KOPT-K1 (cell line): ENCODE measurements at regions not wholly inside any gene's neighbourhood (a gene's known extent, or its start where the extent isn't known, plus 50 kb on each side); places are given as distances from the start of the nearest gene placed in this dataset.

Source experiments
- H3K27ac ChIP-seq: fragments of 200-600 bp; sonication (generic); 2 replicates; pipeline ENCODE4 v1.5.1; 2016; ENCODE audit warnings: antibody characterized with exemption, mild to moderate bottlenecking, low read depth, low read length; ENCODE audit not compliant: poor library complexity, severe bottlenecking
- H3K36me3 ChIP-seq: fragments of 200-600 bp; sonication (generic); 2 replicates; pipeline ENCODE4 v1.5.1; 2017; ENCODE audit warnings: antibody characterized with exemption, mild to moderate bottlenecking, low read length, moderate library complexity; ENCODE audit not compliant: insufficient read depth
- H3K9me3 ChIP-seq: fragments of 200-600 bp; sonication (generic); 2 replicates; pipeline ENCODE4 v1.5.1; 2017; ENCODE audit warnings: antibody characterized with exemption, low read length, mild to moderate bottlenecking; ENCODE audit not compliant: insufficient read depth, poor library complexity, severe bottlenecking

DNA sequence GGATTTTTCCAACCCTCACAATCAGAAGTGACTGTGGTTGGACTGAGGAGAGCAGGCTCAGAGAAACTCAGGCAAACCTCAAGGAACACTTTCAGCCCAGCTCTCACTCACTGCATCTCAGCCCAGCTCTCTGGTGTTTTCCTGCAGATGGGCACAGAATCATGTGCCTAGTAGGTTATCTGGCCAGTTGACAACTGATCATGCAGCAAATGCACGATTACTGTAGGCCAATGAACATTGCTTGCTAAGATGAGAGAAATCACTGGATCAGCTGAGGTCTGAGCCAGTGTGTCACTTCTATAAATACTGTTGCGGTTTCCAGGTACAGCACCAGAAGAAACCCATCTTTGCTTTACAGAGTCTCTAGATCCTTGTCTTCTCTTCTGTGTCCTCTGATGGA, 540.5 kb downstream of the CD83 start:
- no peaks in the 10 kb centered on the region for H3K9me3 ChIP-seq
- H3K27ac ChIP-seq: peak overlapping the region; percentile 58
- no peaks in the 10 kb centered on the region for H3K36me3 ChIP-seq

GRCh38 chr6:14658886-14659561, 541.5 kb downstream of the CD83 start:
- Histone ChIP-seq H3K27ac (peak overlapping the region; percentile 58), H3K9me3 (no peaks in the 10 kb centered on the region), H3K36me3 (no peaks in the 10 kb centered on the region)

DNA sequence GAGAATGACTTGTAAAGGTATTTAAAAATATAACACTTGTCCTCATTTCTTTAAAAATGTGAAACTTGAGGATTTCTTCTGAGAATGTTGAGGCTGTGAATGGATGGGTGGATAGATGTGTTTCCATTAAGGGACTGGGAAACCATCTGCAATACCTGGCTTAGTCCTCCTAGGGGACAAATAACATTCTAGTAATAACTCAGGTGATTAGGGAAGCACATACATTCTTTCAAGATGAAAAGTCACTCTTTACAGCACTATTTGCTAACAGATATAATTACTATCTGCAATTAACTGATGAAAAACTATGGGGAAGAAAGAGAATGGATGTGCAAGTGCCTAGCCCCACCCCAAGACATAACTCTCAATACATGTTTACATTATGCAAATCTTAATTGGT, 542.3 kb downstream of the CD83 start:
- Histone ChIP-seq H3K9me3 (no peaks in the 10 kb centered on the region), H3K36me3 (no peaks in the 10 kb centered on the region), H3K27ac (peak overlapping the region; percentile 58)

DNA sequence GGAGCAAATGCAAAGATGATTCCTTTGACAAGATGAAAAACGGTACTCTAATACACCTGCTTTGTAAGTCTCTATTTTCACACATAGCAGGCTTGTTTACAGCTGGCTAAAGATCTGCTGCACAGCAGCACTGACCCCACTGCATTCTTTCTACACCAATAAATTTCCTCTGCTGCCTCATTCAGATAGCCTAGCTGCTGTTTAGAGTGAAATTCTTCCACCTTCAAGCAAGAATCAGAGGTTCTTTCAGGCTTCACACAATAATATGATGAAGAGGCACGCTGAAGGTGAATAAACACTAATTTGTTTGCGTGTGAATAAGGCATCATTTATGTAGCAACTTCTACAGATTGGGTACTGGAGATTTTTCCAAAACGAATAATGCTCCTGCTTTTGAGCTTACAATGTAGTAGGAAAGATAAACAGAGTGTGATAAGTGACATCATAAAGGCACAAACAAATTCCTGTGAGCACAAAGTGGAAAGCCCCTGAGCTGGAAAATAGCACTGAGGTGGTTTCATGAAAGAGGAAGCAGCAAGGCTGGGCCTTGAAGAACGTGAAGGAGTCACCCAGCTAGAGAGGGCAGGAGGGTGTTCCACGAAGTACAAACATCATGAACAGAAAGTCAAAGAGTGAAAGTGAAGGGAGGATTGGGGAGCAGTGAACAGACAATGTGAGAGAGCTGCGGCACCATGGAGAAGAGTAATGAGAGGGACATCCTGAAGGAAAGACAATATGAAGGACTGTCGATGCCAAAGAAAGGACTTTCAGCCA, 543.4 kb downstream of the CD83 start:
- Histone ChIP-seq H3K9me3 (no peaks in the 10 kb centered on the region), H3K27ac (peak overlapping the region; percentile 58), H3K36me3 (no peaks in the 10 kb centered on the region)

DNA sequence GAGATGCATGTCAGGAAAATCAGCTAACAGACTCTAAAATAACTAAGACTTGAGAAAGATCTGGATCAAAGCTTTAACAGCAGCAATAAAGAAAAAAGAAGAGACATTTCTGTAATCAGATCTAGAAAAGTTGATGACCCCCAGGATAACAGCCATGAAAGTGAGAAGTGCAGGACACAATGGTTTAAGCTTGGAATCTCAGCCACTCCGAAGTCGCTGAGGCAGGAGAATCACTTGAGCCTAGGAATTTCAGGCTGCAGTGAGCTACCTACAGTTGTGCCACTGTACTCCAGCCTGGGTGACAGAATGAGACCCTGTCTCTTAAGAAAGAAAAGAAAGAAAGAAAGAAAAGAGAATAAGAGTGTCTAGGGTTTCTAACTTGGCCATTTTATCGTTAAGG, 544.1 kb downstream of the CD83 start:
- H3K27ac ChIP-seq: peak overlapping the region; percentile 58
- H3K9me3 ChIP-seq: no peaks in the 10 kb centered on the region
- no peaks in the 10 kb centered on the region for H3K36me3 ChIP-seq

DNA sequence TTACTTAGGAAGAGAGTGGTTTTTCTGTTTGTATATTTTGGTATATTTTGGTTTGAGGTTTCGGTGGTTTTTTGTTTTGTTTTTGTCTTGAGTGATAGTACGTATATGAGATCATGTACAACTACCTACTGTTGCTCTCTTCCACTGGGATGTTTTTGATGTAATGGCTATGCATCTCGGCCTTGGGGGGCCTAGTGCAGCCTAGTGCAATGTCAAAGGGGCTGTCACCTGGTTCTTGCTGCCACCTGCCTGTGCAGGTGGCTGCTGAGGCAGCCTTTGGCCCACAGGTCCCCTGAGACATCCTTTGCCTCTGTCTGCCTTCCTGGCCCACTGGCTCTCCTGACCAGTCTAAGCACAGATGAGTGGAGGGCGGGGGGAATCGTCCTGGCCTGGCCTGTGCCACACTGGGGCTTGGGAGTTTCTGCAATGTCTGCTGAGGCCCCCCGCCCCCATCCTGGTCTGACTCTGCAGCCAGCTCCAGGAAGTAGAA, 546.6 kb downstream of the CD83 start:
- no peaks in the 10 kb centered on the region for H3K9me3 ChIP-seq
- H3K27ac ChIP-seq: peak overlapping the region; percentile 45
- no peaks in the 10 kb centered on the region for H3K36me3 ChIP-seq

GRCh38 chr6:14664621-14665315, 547.2 kb downstream of the CD83 start:
- Histone ChIP-seq H3K9me3 (no peaks in the 10 kb centered on the region), H3K36me3 (no peaks in the 10 kb centered on the region), H3K27ac (peak overlapping the region; percentile 45)

GRCh38 chr6:14665827-14666724, 548.5 kb downstream of the CD83 start:
- no peak overlapping the region for H3K27ac ChIP-seq
- H3K9me3 ChIP-seq: no peaks in the 10 kb centered on the region
- no peaks in the 10 kb centered on the region for H3K36me3 ChIP-seq

GRCh38 chr6:14670806-14671205, 553.2 kb downstream of the CD83 start:
- H3K9me3 ChIP-seq: no peaks in the 10 kb centered on the region
- peak overlapping the region; percentile 5 for H3K27ac ChIP-seq
- H3K36me3 ChIP-seq: no peaks in the 10 kb centered on the region

- Histone ChIP-seq H3K27ac (peak overlapping the region; percentile 5), H3K9me3 (no peaks in the 10 kb centered on the region), H3K36me3 (no peaks in the 10 kb centered on the region)
Observed at GRCh38 chr6:14671261-14671681, 553.7 kb downstream of the CD83 start.

- H3K9me3 ChIP-seq: no peaks in the 10 kb centered on the region
- no peaks in the 10 kb centered on the region for H3K36me3 ChIP-seq
- peak overlapping the region; percentile 5 for H3K27ac ChIP-seq
Observed at GRCh38 chr6:14671937-14672336, 554.4 kb downstream of the CD83 start.

DNA sequence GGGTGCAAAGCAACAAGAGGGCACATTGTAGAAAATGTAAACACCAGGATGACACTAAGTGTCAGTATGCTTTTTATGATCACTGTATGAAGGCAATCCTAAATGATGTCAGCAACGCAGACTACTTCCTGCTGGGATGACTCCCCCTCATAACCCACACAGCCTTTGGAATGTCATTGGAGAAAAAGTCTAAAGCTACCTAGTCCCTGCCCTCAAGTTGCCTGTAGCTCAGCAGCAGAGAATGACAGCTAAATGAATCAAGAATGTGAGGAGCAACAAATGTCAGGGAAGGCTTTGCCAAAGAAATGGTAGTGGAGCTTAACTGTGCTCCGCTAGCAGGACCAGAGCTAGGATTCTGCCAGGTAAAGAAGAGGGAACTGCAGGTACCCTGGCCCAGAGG, 555.6 kb downstream of the CD83 start:
- H3K36me3 ChIP-seq: no peaks in the 10 kb centered on the region
- H3K27ac ChIP-seq: peak overlapping the region; percentile 52
- H3K9me3 ChIP-seq: no peaks in the 10 kb centered on the region

DNA sequence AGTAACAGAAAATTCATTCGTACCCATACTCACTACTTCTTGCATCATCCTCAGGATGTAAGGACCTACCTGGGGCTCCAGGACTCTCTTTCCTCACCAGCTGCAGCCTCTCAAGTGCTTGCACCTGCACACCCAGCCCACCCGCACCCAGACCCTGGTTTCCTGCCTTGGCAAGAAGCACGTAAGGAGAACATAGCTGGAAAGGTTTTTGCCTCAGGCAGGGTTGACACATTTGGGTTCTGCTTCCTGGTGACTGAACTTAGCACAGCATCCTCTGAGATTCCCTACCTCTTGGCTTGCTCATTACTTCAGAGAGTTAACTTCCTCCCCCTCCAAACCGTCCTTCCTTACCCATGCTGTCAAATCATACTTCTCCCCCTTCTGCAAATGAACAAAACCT, 556.9 kb downstream of the CD83 start:
- H3K27ac ChIP-seq: peak overlapping the region; percentile 52
- H3K36me3 ChIP-seq: no peaks in the 10 kb centered on the region
- H3K9me3 ChIP-seq: no peaks in the 10 kb centered on the region

- Histone ChIP-seq H3K9me3 (no peaks in the 10 kb centered on the region), H3K36me3 (no peaks in the 10 kb centered on the region), H3K27ac (peak overlapping the region; percentile 52)
Observed at GRCh38 chr6:14674867-14675648, 557.5 kb downstream of the CD83 start.
